GM10266 (cell line): ENCODE measurements at regions not wholly inside any gene's neighbourhood (a gene's known extent, or its start where the extent isn't known, plus 50 kb on each side); places are given as distances from the start of the nearest gene placed in this dataset.

ENCODE experiments used
- DNase-seq: peaks from one replicate; pipeline ENCODE4 v3.0.0; 2012; ENCODE audit errors: extremely low spot score
- TF ChIP-seq, protein P1 (sequence below): IDR thresholded peaks from 2 replicates; pipeline ENCODE4 v1.5.1; 2012; ENCODE audit warnings: mild to moderate bottlenecking, low read depth; ENCODE audit not compliant: control insufficient read depth, insufficient read depth; ENCODE audit errors: missing control alignments

DNA sequence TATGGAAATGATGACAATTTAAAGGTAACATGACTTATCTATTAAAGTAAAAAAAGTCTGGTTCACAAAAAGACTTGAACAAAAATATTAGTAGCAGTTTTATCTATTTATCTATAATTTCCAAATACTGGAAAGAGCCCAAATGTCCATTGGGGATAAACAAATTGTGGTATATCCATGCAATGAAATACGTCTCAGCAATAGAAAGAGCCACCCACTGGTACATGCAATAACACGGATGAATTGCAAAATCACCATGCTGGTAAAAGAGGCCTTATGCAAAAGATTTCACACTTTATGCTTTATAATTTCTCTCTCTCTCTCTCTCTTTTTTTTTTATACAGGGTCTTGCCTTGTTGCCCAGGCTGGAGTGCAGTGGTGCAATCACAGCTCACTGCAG, 91.4 kb upstream of the ASAP2 start:
- DNase-seq = no peak
- TF ChIP-seq, protein P1, sequence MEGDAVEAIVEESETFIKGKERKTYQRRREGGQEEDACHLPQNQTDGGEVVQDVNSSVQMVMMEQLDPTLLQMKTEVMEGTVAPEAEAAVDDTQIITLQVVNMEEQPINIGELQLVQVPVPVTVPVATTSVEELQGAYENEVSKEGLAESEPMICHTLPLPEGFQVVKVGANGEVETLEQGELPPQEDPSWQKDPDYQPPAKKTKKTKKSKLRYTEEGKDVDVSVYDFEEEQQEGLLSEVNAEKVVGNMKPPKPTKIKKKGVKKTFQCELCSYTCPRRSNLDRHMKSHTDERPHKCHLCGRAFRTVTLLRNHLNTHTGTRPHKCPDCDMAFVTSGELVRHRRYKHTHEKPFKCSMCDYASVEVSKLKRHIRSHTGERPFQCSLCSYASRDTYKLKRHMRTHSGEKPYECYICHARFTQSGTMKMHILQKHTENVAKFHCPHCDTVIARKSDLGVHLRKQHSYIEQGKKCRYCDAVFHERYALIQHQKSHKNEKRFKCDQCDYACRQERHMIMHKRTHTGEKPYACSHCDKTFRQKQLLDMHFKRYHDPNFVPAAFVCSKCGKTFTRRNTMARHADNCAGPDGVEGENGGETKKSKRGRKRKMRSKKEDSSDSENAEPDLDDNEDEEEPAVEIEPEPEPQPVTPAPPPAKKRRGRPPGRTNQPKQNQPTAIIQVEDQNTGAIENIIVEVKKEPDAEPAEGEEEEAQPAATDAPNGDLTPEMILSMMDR = no peak

DNA sequence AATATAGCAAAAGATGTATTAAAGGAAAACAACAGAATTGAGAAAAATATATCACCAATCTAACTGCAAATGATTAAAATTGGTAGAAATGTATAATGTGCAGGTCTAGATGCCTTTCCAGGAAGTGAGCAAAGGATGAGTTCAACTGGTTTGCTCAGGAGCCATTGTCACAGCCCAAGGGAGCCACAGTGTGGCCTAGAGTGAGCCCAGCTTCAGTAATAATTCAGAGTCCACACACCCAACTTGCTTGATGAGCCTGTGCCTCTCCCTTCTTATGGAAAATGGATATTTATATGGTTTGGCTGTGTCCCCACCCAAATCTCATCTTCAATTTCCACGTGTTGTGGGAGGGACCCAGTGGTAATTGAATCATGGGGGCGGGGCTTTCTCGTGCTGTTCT, 92.2 kb upstream of the ASAP2 start:
- DNase-seq = no peak

DNA sequence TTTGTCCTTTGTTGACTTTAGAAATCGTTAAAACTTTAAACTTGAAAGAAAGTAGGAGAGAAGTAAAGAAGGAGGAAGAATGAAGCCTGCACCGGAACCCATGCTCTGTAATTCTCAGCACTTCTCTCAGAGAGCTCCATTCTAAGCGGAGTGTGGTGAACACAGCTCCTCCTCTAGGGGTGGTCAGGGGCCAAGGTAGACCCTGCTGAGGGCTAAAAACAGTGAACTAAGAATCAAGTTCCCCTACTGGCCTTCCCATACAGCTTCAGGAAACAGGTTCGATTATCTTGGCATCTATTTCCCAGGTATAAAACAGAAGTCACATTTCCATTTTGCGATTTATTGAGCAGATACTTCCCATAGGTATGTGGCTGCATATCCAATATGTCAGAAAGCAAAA, 92.7 kb upstream of the ASAP2 start:
- TF ChIP-seq, protein P1 = no peak
- DNase-seq = no peak

More for the DNA sequence above, 92.2 kb upstream of the ASAP2 start:
- TF ChIP-seq, protein P1 = peak; percentile 37

DNA sequence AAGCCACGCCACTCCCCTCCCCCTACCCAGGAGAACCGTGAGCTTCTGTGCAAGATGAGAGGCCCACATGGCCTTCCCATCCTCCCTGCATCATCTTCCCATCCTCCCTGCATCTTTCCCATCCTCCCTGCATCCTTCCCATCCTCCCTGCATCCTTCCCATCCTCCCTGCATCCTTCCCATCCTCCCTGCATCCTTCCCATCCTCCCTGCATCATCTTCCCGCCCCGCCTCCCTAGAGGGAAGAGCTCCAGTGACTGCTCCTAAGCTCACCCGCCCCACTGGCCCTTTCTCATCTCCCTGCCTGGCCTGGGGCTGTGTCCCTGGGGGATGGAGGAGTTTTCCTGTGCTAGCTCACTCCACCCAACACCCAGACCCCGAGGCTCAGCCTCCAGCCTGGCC, 93.3 kb upstream of the ASAP2 start:
- DNase-seq = no peak
- TF ChIP-seq, protein P1 = no peak

DNA sequence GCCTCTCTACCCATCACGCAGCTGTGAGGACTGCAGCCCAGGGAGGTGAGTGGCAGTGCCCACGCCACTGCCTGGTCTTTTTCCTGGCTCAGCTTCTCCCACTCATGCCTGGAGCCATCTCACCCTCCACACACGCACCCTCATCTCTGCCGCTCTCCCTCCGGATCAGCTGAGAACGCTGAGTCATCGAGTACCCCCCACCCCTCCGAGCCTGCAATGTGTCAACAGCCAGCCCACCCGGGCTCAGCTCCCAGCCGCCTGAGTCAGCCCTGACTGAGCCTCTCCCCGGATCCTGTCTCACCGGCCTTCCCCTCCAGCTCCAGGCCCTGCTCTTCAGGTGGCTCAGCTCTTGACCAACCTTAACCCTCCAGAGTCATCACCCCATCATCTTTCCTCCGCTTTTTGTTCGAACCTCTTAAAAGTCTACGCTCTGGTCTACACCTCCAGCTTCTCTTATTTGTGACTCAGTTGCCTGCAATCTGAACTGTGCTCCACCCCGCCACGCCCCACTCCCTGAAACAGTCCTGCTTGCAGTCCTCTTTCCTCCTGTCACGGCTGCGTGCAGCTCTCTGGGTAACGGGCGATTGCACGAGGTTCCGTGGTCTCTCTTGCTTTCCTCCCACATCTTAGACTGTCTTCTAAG, 94.4 kb upstream of the ASAP2 start:
- TF ChIP-seq, protein P1 = no peak
- DNase-seq = no peak

DNA sequence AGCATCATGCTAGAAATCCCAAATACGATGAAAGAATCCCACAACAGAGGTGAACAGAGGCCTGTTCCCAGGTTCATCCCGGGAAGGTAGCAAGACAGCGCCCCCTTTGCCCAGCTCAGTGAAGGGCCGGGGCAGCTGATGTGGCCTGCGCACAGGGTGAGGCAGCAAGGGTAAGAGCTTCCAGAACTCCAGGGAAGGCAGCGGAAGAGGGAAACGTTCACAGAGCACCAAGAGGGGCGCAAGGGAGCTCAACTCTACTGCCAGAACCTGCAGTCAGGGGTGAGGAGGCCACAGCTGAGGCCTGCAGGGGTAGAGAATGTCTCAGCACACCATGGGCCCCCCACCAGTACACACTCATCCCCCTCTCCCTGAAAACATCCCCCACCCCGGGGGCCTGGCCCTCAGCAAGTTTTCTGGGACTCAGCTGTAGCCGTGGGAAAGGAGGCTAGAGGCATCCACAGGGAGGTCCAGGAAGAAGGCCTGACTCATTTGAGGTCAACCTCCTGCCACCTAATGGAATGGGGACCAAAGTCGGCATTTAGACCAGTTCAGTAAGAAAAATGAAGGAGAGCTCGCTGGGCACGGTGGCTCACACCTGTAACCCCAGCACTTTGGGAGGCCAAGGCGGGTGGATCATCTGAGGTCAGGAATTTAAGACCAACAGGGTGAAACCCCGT, 95.6 kb upstream of the ASAP2 start:
- DNase-seq = no peak
- TF ChIP-seq, protein P1 = peak; percentile 19

DNA sequence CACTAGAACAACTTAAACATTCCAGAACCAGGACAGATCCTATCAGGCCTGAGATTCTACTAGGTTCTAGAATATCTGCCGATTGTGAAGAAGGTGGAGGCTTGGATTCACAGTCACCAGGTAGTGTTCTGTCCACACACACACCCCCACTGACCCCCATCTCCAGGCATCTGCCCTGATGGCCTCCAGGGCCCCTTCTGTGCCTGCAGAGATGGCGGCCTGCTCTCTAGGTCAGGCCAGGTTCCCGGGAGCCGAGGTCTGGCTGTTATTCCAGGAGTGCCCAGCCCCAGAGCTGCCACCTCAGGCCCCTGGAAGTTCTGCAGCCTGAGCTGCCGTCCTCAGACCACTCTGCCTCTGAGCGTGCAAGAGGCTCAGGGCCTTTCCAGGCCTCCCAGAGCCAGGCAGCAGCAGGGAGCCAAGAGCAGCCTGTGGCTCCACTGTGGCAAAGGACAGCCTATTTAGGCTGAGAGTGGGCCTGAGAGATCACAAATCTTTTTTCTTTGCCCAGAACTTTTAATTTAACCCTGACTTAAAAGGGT, 96.2 kb upstream of the ASAP2 start:
- TF ChIP-seq, protein P1 = no peak
- DNase-seq = no peak
